NCI-H748 (cell line): ENCODE measurements at regions not wholly inside any gene's neighbourhood (a gene's known extent, or its start where the extent isn't known, plus 50 kb on each side); places are given as distances from the start of the nearest gene placed in this dataset.
"Not testable (repeated sequence)": the region's sequence is repeated elsewhere in the genome, so short reads cannot be mapped to it uniquely, and the experiment has no call there.

Source experiments
- DNase-seq: peaks from one replicate; lab custom pipeline; 2025; ENCODE audit not compliant: unreplicated experiment; lab: John Stamatoyannopoulos, UW

DNA sequence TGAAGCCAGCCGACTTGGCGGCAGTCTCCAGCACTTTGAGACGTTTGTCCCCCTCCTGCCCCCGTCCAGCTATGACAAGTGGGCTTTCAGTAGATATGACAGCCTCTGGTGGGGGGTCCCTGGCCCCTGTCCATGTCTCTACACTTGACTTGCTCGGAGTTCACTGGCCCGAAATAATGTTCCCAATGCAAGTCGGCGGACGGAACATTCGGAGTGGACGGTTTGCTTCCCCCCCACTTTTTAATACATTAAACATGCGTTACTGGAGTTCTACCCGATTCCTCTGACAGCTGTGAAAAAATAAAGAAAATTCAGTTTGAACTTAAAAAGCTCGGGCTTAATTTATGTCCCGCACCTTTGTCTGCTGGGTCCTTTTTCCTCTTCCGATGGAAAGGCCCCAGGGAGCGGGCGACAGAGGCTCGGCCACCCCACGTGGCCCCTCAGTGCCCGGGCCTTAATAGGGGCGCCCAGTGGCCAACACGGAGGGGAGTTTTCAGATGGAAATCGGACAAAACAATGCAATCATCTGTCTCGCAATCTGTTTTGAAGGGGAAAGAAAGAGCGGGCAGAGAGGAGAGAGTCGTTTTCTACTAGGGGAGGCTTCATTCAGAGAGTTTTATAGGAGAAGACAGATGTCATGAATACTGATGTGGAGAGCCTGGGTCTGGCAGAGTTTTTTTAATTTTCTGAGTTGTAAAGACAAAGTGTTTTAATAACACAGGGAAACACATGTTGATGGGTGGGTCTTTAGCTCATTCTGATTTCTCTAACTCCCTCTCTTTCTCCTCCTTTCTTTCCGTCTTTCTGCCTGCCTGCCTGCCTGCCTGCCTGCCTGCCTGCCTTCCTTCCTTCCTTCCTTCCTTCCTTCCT is 50.2 kb downstream of the SMIM38 start:
- DNase-seq, result no peak

DNA sequence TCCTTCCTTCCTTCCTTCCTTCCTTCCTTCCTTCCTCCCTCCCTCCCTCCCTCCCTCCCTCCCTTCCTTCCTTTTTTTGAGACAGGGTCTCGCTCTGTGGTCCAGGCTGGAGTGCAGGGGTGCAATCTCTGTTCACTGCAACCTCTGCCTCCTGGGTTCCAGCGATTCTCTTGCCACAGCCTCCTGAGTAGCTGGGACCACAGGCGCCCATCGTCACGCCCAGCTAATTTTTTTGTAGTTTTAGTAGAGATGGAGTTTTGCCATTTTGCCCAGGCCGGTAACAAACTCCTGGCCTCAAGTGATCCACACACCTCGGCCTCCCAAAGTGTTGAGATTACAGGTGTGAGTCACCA is 50.9 kb downstream of the SMIM38 start:
- not testable (repeated sequence) for DNase-seq

DNA sequence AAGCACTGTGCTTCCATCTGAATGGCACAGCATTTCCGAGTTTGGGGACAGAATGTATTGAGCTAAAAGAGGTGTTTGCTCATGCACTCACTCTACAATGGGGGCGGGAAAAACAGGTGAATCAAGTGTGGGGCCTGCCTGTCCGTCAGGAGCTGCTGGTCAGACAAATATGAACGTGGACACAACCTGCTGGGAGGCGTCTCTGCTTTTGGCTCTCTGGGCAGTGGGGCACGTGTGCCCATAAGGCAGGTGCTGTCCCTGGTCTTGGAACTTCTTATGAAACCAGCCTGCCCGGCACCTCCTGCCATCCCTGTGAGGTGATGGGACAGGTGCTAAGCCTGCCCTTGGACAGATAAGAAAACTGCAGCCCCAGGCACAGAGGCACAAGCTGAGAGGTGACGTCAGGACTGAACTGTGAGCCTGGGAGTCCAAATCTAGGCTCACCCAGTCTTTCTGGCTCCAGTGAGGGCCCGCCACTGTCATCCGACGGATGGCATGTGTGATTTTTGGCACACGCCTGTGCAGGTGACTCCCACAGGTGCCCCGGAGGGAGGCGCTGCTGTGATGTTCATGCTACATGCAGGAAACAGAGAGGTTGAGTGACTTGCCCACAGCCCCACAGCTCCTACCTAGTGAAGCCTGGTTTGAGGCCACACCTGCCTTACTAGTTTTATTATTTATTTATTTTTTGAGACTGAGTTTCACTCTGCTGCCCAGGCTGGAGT is 51.6 kb downstream of the SMIM38 start:
- peak; percentile 7 for DNase-seq

DNA sequence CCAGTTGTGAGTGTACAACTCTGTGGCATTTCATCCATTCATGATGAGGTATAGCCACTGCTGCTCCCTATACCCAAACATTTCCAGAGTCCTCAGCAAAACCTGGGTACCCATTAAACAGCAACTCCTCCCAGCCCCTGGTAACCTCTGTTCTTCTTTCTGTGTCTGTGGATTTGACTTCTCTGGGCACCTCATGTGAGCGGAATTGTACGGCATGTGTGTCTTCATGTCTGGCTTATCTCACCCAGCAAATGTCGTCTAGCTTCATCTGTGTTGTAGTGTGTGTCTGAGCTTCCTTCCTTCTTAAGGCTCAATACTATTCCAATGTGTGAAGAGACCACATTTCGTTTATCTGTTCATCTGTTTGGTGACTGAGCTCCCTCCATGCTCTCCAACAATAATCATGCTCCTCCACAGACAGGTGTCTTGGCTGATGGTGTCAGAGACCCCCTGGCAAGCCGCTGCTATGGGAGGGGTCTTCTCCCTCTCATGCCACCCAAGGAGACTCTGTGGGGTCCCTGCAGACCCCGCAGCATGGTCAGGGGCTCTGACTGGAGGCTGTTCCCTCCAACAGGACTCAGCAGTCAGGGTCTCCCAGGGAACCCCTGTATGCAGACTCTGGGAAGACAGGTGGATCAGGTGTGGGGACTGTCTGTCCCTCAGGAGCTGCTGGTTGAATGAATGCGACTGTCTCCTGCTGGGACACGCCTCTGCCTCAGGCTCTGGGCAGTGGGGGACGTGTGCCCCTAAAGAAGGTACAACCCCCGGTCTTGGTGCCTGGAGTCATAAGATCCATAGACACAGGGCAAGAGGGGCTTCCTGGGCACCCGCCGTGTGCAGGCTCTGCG is 52.7 kb downstream of the SMIM38 start:
- DNase-seq, result no peak

DNA sequence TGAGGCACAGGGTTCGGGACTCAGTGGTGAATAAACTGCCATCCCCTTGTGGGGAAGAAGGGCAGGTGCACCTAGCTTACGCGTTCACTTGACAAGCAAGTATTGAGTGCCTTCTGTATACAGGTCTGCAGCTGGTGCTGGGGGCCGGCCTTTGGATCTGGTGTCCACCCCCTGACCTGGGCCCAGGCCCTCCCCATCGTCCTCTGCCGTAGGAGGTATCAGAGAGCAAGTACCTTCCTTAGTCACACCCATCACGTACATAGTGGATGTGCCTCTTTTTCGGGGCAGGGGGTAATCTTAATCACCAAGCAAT is 53.3 kb downstream of the SMIM38 start:
- no peak for DNase-seq

DNA sequence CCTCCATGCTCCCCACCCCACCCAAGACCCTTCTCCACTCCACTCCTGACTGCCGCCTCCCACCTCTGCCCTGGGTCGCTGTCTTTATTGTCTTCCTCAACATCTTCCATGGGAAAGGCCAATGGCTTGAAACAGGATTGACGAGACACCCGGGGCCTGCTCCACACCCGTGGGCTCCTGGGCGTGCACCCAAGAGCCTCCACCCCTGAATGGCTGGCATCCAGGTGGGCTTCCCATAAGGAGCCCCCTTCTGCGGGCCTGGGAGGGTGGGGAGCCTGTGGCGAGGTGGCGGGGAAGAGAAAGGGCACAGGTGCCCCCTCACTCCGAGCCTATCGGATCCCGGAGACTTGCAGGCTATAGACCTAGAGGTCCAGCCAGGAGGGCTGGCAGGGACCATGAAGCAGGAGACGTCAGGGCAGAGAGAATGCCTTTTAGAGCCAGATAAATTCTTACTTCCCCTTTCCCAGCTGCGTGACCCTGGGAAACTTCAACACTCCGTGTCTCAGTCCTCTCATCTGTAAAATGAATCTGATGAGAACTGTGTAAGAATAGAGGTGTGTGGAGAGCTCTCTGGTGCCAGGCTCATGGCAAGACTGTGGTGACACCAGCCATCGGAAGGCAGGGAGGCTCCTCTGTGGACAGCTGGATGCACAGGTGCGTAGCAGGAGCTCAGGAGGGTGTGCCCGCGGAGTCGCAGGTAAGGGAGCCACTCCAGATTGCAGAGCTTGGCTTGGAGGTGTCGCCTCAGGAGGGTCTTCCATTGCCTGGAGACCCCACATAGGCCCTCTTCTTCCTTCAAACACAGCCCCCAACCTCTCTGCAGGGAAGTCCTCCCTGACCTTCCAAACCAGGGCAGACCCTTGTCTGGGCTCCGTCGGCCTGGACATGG is 53.9 kb downstream of the SMIM38 start:
- DNase-seq, result no peak

DNA sequence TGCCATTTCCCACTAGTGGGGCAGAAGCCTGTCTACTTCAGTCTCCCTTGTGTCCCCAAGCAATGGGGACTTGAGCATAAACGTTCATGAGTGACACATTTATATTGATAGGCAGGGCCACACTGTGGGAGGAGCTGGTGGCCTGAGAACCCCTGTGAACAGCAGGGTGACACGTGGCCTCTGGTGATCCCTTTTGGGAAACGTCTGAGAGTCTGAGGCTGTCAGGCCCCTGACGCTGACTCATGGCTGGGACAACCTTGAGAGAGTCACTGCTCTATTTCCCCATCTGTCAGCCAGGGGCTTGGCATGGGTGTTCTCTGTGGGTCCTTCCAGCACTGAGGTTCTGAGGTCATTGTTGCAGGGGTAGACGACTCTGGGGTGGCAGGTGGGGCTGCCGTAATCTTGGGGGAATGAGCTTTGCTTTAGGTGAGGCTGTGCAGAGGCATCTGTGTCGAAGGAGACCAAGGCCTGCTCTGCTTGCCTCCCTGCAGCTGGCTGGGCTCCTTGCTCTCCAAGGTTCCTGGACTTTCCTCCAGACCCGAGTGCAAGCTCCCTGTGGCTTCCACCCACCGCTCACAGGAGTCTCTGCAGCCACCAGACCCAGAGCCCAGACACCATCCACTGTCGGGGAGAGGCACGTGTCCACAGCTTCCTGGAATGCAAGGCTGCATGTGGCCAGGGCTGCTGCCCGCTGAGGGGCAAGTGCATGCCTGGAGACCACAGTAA is 54.7 kb downstream of the SMIM38 start:
- DNase-seq, result no peak

DNA sequence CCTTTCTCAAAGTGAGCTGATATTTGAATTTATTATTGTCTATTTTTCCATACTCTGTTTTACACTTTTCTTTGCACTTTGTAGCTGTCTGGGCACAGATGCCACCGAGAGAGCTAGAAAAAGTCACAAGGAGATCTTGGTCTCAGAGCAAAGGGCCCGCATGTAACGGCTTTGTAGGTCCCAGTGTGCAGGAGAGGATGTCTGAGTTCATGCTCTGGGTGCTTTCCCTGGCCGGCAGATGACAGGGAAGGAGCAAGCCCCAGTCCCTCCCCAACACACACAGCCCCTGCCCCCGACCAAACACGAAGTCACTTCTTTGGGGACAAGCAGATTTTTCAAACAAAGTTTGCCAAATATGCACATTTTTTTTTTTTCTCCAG is 55.8 kb downstream of the SMIM38 start:
- DNase-seq, result no peak

DNA sequence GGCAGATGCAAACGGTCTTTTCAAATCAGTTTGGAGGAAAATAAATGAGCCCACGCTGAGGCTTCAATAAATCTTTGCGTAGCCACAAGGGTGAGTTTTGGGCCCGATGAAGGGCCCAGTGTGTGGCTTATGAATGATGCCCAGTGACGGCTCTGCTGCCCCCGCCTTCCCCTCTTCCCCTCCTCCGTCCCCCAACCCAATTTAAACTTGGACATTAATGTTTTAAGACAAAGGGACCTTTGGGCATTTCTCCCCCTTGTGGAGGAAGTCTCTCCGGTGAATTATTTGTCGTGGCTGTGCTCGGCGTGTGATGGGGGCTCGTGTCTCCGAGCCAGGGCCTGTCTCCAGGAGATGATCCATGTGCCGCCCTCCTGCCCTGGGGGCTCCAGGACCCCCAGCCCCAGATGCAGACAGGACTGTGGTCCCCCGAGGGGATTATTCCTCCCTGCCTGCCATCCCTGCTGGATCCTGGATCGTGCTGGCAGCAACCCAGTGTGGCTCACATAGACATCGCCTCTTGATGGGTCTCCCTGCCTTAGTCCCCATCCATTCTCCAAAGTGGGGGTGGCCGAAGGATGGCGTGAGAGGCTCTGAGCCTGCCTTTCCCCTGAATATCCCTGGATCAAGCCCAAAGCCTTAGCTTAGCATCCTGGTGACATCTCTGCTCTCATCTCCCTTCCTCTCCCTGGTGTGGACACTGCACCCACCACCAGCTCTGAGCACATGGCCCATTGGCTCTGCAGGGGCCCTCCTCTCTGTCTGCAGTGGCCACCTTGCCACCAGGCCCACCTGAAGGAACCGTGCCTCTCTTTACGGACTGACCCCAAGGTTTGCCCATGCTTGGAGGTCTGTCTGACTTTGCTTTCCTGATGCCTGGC is 56.4 kb downstream of the SMIM38 start:
- DNase-seq, result no peak

DNA sequence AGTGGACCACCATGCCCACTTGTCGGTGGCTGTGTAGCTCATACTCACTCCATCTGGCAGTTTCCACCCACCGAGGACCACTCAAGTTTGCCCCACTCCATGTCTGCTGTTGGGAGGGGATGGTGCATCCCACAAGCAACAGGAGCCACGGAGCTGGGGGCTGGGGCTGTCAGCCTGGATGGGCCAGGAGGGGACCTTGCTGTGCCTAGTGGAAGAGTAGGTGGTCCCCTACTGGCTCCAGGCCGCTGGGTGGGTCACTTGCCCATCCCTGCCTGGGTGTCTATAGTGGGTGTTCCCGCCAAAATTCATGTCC is 57.0 kb downstream of the SMIM38 start:
- DNase-seq, result no peak

DNA sequence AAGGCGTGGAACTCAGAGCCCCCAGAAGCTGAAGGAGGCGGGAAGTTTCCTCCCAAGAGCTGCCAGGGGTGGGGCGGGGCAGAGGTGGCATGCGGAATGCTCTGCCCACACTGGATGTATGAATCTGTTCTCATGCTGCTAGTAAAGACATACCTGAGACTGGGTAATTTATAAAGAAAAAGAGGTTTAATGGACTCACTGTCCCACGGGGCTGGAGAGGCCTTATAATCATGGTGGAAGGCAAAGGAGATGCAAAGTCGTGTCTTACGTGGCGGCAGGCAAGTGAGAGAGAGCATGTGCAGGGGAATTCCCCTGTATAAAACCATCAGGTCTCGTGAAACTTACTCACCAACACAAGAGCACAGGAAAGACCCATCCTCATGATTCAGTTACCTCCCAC is 57.6 kb downstream of the SMIM38 start:
- no peak for DNase-seq

DNA sequence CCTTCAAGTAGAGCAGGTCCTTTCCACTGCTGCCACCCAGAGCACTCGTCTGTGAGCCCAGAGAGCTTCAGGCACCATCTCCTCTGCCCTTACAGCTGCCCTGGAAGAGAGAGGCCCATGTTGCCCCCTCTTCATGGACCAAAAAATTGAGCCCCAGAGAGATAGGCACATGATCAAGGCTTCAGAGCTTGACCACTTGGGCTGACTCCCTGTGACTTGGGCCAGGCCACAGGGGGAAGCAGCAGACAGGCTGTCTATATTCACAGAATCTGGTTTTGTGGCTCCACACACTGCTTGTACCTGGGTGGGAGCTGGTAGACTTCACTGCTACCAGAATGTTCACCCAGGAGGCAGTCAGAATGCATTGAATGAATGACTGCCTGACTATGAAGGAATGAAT is 58.2 kb downstream of the SMIM38 start:
- no peak for DNase-seq

DNA sequence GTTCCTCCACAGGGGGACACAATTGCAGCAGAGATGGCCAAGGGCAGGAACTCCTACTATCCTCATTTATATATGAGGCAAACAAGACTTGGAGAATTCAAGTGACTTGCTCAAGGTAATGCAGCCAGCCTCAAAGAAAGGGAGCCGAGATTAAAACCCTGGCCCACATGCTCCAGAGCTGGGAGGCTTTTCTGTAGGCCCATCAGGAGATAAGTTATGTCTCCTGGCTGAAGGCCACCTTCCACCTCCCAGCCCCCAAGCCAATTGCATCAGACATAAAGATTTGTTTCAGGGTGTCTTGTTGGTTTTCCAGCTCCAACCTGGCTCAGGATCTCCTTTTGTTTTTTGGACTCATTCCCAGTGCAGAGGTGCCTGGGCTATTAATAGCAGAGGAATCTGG is 59.5 kb downstream of the SMIM38 start:
- DNase-seq, result no peak

DNA sequence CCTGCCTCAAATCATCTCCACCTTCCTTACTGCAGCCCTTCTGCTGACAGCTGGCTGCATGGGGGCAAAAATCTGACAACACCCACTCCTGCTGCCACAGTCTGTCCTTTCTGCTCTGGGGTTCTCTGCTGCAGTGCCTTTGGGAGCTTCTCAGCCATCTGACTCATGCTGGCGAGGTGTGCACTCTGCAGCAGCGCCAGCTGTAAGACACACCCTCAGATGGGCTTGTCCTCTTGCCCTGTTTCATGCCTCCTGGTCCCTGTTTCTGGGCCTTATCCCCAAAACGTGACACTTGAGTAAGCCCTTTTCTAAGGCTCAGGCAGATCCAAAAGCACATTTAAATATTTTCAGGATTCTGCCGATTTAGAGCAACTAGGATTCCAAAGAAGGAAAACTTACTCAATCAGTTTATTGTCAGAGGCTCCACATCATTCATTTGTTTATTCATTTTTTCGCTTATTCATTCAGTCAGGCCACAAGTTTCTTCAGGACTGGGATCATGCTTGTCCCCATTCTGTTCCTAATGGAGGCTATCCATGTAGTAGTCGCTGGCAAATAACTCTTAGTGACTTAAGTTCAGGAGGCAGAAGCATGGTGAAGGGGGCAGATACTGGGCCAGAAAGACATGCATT is 60.2 kb downstream of the SMIM38 start:
- DNase-seq, result no peak

DNA sequence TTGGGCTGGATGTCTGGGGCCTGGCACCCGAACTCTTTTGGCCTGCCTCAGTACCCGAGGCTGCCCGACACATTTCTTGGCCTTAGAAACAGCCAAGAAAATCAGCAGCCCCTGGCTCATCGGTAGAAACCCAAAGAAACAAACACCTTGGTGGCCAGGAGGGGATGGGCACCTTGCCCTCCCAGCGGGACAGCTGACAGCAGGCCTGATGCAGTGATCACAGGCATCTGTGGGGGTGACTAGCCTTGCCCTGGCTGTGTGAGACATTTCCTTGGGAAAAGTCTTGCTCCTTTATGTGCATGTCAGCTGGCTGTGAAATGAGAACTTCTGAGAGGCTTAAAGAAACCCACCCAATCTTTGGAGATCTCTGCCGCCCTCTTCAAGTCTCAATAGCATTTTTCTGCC is 60.9 kb downstream of the SMIM38 start:
- no peak for DNase-seq

DNA sequence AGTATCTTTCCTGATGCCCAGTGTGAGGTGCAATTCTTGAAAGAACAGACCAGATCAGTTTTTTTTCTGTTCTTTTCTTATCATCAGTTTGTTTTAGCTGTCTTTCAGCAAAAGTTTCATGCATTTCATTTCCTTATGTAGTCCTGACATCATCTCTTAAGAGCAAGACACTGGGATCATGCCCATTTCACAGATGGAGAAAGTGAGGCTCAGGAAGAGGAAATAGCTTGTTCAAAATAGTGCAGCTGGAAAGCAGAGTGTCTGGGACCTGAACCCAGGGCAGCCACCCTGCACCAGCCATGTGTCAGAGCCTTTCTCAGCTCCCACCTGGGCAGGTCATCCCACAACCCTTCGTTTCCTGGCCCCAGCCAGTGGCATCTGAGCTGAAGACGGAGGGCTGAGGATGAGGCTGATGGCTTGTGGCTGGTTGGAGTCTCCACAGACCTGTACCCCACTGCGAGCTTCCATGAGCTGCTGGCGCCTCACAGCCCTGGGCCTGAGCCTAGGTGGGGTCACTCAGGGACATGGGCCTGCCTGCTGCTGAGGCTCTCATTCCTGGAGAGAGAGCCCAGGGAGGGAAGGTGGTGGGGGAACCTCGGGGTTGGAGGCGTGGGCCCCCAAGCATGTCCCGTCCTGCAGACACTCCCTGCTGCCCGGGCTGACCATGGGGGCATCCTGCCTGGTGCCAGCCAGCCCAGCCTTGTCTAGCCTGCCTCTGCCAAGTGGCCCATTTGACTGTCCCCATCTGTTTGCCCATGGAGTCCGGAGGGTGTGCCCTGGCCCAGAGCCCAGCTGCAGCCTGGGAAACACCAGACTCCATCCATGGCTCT is 61.8 kb downstream of the SMIM38 start:
- DNase-seq, result peak; percentile 43

DNA sequence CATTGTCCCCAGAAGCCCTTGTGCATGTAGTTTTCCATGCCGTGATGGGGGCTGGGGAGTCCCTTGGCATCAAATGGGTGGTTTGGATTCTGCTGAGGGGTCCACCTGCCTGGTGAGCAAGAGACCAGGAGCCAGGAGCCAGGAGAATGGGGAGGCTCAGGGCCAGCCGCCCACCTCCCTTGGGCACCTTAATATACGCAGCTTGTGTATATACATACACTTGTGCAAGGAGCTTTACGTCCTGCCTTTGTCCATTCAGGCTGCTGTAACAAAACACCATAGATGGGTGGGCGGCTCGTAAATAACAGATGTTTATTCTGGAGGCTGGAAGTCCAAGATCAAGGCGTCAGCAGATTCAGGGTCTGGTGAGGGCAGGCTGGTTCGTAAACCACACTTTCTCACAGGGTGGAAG is 62.5 kb downstream of the SMIM38 start:
- DNase-seq, result peak; percentile 44
